ENCODE measurements at regions not wholly inside any gene's neighbourhood (a gene's known extent, or its start where the extent isn't known, plus 50 kb on each side); places are given as distances from the start of the nearest gene placed in this dataset.

GRCh38 chr3:107438671-107439070 lies 61.4 kb downstream of the CCDC54 start:
- TF ChIP-seq, protein P1, sequence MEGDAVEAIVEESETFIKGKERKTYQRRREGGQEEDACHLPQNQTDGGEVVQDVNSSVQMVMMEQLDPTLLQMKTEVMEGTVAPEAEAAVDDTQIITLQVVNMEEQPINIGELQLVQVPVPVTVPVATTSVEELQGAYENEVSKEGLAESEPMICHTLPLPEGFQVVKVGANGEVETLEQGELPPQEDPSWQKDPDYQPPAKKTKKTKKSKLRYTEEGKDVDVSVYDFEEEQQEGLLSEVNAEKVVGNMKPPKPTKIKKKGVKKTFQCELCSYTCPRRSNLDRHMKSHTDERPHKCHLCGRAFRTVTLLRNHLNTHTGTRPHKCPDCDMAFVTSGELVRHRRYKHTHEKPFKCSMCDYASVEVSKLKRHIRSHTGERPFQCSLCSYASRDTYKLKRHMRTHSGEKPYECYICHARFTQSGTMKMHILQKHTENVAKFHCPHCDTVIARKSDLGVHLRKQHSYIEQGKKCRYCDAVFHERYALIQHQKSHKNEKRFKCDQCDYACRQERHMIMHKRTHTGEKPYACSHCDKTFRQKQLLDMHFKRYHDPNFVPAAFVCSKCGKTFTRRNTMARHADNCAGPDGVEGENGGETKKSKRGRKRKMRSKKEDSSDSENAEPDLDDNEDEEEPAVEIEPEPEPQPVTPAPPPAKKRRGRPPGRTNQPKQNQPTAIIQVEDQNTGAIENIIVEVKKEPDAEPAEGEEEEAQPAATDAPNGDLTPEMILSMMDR (conservative IDR thresholded peaks at IDR 0.05; ENCODE audit: low read length), result no peak
- TF ChIP-seq EZH2phosphoT487 (IDR thresholded peaks at IDR 0.05; ENCODE audit: borderline replicate concordance, low read depth, low read length), result no peak

Data from OCI-LY7 (cell line).